RWPE1 (cell line): ENCODE measurements at regions not wholly inside any gene's neighbourhood (a gene's known extent, or its start where the extent isn't known, plus 50 kb on each side); places are given as distances from the start of the nearest gene placed in this dataset.
"Not testable (repeated sequence)": the region's sequence is repeated elsewhere in the genome, so short reads cannot be mapped to it uniquely, and the experiment has no call there.

Source experiments
- CTCF ChIA-PET: fragments of 350-600 bp; sonication (Branson Sonifier 250); formaldehyde crosslinking; extraction: SDS; loops from one replicate; lab custom pipeline; 2021; lab: Yijun Ruan, JAX
- POLR2A ChIA-PET: fragments of 400-600 bp; formaldehyde crosslinking; extraction: SDS; loops from one replicate; lab custom pipeline; 2020; ENCODE audit warnings: antibody characterized with exemption; ENCODE audit not compliant: low non-redundant PET; lab: Yijun Ruan, JAX
- DNase-seq: peaks from one replicate; pipeline ENCODE4 v3.0.0; 2012; ENCODE audit warnings: low spot score
- H3K27ac ChIP-seq: fragments of 450-650 bp; 2 replicates; pipeline ENCODE4 v1.5.1; 2017
- CTCF ChIP-seq: fragments of 450-650 bp; conservative IDR thresholded peaks from 2 replicates; pipeline ENCODE4 v1.5.1; 2017; ENCODE audit warnings: low read depth, mild to moderate bottlenecking

GRCh38 chr16:65314627-65315008 is 192.8 kb upstream of the CDH11 start:
- no peak for DNase-seq

GRCh38 chr16:65313936-65314626 is 192.2 kb upstream of the CDH11 start:
- DNase-seq = no peak
- ChIA-PET POLR2A (no interaction called here), CTCF (no interaction called here)
- no peak for TF ChIP-seq CTCF
- H3K27ac ChIP-seq = no peak overlapping the region

More at GRCh38 chr16:65314627-65315008, 192.8 kb upstream of the CDH11 start:
- ChIA-PET CTCF (no interaction called here), POLR2A (no interaction called here)
- TF ChIP-seq CTCF = no peak
- H3K27ac ChIP-seq = no peak overlapping the region

- POLR2A ChIA-PET = no interaction called here
- CTCF ChIA-PET = no interaction called here
- DNase-seq = no peak
- no peak for TF ChIP-seq CTCF
- H3K27ac ChIP-seq = no peak overlapping the region
These were observed 190.9 kb upstream of the CDH11 start for GRCh38 chr16:65312795-65313194.

- ChIA-PET POLR2A (no interaction called here), CTCF (no interaction called here)
- no peak overlapping the region for H3K27ac ChIP-seq
- no peak for TF ChIP-seq CTCF
- no peak for DNase-seq
These were observed 190.2 kb upstream of the CDH11 start for GRCh38 chr16:65312071-65312470.

GRCh38 chr16:65310491-65310890 is 188.6 kb upstream of the CDH11 start:
- DNase-seq, H3K27ac ChIP-seq, POLR2A ChIA-PET: not testable (repeated sequence)
- CTCF ChIA-PET = interaction anchor here (0.6 to 0.7 kb wide), 2 partner anchors 15 to 103 kb away, joined by 3 to 6 read pairs; no protein-coding TSS in a partner anchor

GRCh38 chr16:65309354-65309753 is 187.5 kb upstream of the CDH11 start:
- POLR2A ChIA-PET = no interaction called here
- DNase-seq = no peak
- CTCF ChIA-PET = no interaction called here
- no peak overlapping the region for H3K27ac ChIP-seq
- no peak for TF ChIP-seq CTCF

GRCh38 chr16:65308506-65308905 is 186.6 kb upstream of the CDH11 start:
- no peak for TF ChIP-seq CTCF
- no peak overlapping the region for H3K27ac ChIP-seq
- DNase-seq = no peak
- CTCF ChIA-PET = interaction anchor here (0.6 kb wide), 1 partner anchor 917 kb away, joined by 3 read pairs; no protein-coding TSS in a partner anchor
- POLR2A ChIA-PET = no interaction called here
